ENCODE measurements at regions not wholly inside any gene's neighbourhood (a gene's known extent, or its start where the extent isn't known, plus 50 kb on each side); places are given as distances from the start of the nearest gene placed in this dataset.

- H3K4me3 ChIP-seq (ENCODE audit: low read depth, low read length) = no peak overlapping the region
- TF ChIP-seq, protein P1, sequence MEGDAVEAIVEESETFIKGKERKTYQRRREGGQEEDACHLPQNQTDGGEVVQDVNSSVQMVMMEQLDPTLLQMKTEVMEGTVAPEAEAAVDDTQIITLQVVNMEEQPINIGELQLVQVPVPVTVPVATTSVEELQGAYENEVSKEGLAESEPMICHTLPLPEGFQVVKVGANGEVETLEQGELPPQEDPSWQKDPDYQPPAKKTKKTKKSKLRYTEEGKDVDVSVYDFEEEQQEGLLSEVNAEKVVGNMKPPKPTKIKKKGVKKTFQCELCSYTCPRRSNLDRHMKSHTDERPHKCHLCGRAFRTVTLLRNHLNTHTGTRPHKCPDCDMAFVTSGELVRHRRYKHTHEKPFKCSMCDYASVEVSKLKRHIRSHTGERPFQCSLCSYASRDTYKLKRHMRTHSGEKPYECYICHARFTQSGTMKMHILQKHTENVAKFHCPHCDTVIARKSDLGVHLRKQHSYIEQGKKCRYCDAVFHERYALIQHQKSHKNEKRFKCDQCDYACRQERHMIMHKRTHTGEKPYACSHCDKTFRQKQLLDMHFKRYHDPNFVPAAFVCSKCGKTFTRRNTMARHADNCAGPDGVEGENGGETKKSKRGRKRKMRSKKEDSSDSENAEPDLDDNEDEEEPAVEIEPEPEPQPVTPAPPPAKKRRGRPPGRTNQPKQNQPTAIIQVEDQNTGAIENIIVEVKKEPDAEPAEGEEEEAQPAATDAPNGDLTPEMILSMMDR (IDR thresholded peaks at IDR 0.05; ENCODE audit: low read depth, low read length) = no peak
Measured at GRCh38 chr9:78437296-78437695, 140.4 kb downstream of the PSAT1 start.

GRCh38 chr9:78437806-78438205, 140.9 kb downstream of the PSAT1 start:
- TF ChIP-seq, protein P1 (IDR thresholded peaks at IDR 0.05; ENCODE audit: low read depth, low read length) = no peak
- H3K4me3 ChIP-seq (ENCODE audit: low read depth, low read length) = no peak overlapping the region

GRCh38 chr9:78438211-78438610, 141.3 kb downstream of the PSAT1 start:
- H3K4me3 ChIP-seq (ENCODE audit: low read depth, low read length) = no peak overlapping the region
- TF ChIP-seq, protein P1 (IDR thresholded peaks at IDR 0.05; ENCODE audit: low read depth, low read length) = no peak

DNA sequence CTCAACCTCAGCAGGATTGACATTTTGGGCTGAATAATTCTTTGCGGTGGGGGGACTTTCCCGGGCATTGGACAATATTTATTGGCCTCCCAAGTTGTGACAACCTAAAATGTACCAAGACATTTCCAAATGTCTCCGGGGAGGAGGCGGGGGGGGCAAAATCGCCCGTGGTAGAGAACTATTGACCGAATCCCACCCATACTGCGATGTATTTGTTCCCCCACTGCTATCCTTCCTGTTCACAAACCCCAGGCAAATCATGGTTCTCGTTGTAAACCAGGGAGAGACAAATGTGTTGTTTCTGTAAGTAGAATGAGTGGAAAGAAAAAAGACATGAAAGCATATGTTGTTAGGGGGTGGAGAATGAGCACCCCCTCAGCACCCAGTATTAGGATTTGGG, 141.9 kb downstream of the PSAT1 start:
- no peak overlapping the region for H3K4me3 ChIP-seq (ENCODE audit: low read depth, low read length)
- TF ChIP-seq, protein P1 (IDR thresholded peaks at IDR 0.05; ENCODE audit: low read depth, low read length) = no peak

DNA sequence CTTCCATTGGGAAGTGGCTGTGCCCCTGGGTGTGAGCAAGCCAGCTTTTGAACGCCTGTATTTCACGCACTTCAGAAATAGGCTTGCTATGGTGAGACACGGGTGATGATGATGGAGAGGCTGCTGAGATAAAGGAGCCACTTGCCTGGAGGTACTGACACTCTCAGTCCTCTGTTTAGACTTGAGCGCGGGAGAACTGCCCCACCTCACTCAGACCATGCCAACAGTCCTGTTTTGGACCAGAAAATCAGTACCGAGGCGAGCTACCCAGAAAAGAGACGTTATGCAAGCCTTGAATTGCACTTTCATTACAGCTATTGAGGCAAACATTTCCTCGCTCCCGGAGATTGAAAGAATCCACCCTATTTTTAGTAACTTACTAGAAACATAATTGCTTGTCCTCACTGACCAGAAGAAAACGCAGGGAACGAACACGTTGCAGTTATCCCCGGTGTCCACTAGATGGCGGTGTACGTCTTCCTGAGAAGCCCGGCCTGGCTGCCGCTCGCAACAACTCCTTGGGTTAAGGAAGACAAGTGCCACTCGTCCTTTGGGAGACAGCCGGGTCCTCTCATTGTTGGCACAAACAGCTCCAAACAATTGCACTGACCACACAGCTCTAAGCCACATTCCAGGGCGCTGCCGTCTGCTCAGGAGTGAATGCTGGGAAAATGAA, 142.4 kb downstream of the PSAT1 start:
- TF ChIP-seq, protein P1 (IDR thresholded peaks at IDR 0.05; ENCODE audit: low read depth, low read length) = peak; percentile 86
- peak overlapping the region; percentile 46 for H3K4me3 ChIP-seq (ENCODE audit: low read depth, low read length)

GRCh38 chr9:78439866-78440830, 143.2 kb downstream of the PSAT1 start:
- no peak overlapping the region for H3K4me3 ChIP-seq (ENCODE audit: low read depth, low read length)
- TF ChIP-seq, protein P1 (IDR thresholded peaks at IDR 0.05; ENCODE audit: low read depth, low read length) = no peak

DNA sequence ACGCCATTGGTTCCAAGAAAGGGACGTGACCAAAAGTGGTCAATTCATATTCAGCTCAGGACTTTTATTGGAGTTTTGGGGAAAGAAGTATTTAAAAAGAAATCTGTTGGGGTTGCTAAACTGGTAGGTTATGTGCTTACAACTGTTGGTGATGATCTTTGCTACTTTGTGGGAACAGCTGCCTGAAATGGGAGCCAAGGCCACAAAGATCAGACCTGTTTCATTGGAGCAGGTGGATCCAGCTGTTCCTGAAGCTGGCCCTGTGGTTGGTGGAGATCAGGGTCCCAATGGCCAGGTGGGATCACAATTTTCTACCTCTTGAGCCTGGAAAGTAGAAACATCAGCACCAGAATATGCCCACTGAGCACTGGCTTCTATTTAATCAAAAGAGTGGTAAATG, 144.5 kb downstream of the PSAT1 start:
- TF ChIP-seq, protein P1 (IDR thresholded peaks at IDR 0.05; ENCODE audit: low read depth, low read length) = no peak
- no peak overlapping the region for H3K4me3 ChIP-seq (ENCODE audit: low read depth, low read length)
